HepG2 (cell line): ENCODE measurements at regions not wholly inside any gene's neighbourhood (a gene's known extent, or its start where the extent isn't known, plus 50 kb on each side); places are given as distances from the start of the nearest gene placed in this dataset.

Source experiments
- ATAC-seq: fragments of 200-7000 bp; cut with Tn5 transposase; 3 replicates; pipeline ENCODE4 v1.9.1; 2020; ENCODE audit warnings: mild to moderate bottlenecking, moderate library complexity
- BruUV-seq: library from RNA; stranded (reverse); fragments of 400-500 nt; replicated peaks from 2 replicates; lab custom pipeline; 2021; lab: Mats Ljungman, UMichigan
- CTCF ChIA-PET: fragments of 300-600 bp; formaldehyde crosslinking; extraction: SDS; loops from one replicate; lab custom pipeline; 2021; ENCODE audit warnings: low total read pairs, inconsistent platforms, low intra/inter-chr PET ratio; lab: Yijun Ruan, JAX
- POLR2A ChIA-PET: fragments of 350-600 bp; sonication (Branson Sonifier 250); formaldehyde crosslinking; loops from one replicate; lab custom pipeline; 2020; ENCODE audit warnings: antibody characterized with exemption, inconsistent platforms; lab: Yijun Ruan, JAX
- DNase-seq: peaks from one replicate; pipeline ENCODE4 v3.0.0-alpha.2; 2015; ENCODE audit warnings: low spot score
- FAIRE-seq: peaks from 3 replicates; lab custom pipeline; 2011; peaks lifted over from hg19 to GRCh38; lab: Jason Lieb, UNC
- H2AFZ ChIP-seq: one replicate; pipeline ENCODE4 v1.6.1; 2011; ENCODE audit warnings: low read length, inconsistent platforms
- H3K27ac ChIP-seq: fragments of 300-600 bp; 3 replicates; pipeline ENCODE4 v1.8.0; 2011; ENCODE audit warnings: mixed run types, mild to moderate bottlenecking, mixed read lengths, low read length, inconsistent platforms; ENCODE audit not compliant: insufficient read depth; ENCODE audit errors: extremely low read length
- H3K27me3 ChIP-seq, 2 experiments: fragments of 200-600 bp in 1 of 2; 2 replicates in 1 of 2; 3 replicates in 1 of 2; pipeline versions ENCODE4 v1.6.0 to v1.8.0; 2011; ENCODE audit warnings: low read length in 2 of 2, mild to moderate bottlenecking in 2 of 2, moderate library complexity in 2 of 2, inconsistent platforms in 1 of 2; ENCODE audit not compliant: insufficient read depth in 2 of 2, control insufficient read depth in 1 of 2
- H3K36me3 ChIP-seq, 2 experiments: fragments of 200-600 bp in 1 of 2; replicated peaks in 1 of 2; 2 replicates in 1 of 2; 3 replicates in 1 of 2; pipeline versions ENCODE4 v1.5.1 to v1.8.0; 2011; ENCODE audit warnings: low read length in 2 of 2, inconsistent platforms in 1 of 2; ENCODE audit not compliant: insufficient read depth in 2 of 2, control insufficient read depth in 1 of 2
- H3K4me1 ChIP-seq: 2 replicates; pipeline ENCODE4 v1.5.1; 2012; ENCODE audit warnings: low read length, inconsistent platforms; ENCODE audit not compliant: insufficient read depth
- H3K4me2 ChIP-seq: 2 replicates; pipeline ENCODE4 v1.6.0; 2011; ENCODE audit warnings: low read depth, low read length, inconsistent platforms
- H3K4me3 ChIP-seq, 3 experiments: fragments of 200-600 bp in 1 of 3; sonication (generic), shearing (Covaris generic) in 1 of 3; replicated peaks in 1 of 3; 2 replicates each; pipeline ENCODE4 v1.5.1; 2011 to 2016; ENCODE audit warnings: low read length in 3 of 3, inconsistent platforms in 2 of 3, low read depth in 2 of 3, mild to moderate bottlenecking in 2 of 3, control low read depth in 1 of 3, mixed read lengths in 1 of 3; ENCODE audit not compliant: insufficient read depth in 1 of 3
- H3K79me2 ChIP-seq: one replicate; pipeline ENCODE4 v1.6.1; 2011; ENCODE audit warnings: low read length, inconsistent platforms; ENCODE audit not compliant: insufficient read depth
- H3K9ac ChIP-seq: 2 replicates; pipeline ENCODE4 v1.6.0; 2011; ENCODE audit warnings: mild to moderate bottlenecking, low read depth, low read length, inconsistent platforms; ENCODE audit not compliant: insufficient read depth
- H3K9me3 ChIP-seq: 2 replicates; pipeline ENCODE4 v1.5.1; 2012; ENCODE audit warnings: mild to moderate bottlenecking, low read length
- H4K20me1 ChIP-seq: 2 replicates; pipeline ENCODE4 v1.6.0; 2011; ENCODE audit warnings: inconsistent platforms, mild to moderate bottlenecking, low read length, moderate library complexity; ENCODE audit not compliant: insufficient read depth
- CENPBD1 ChIP-seq: sonication (generic); formaldehyde crosslinking; IDR thresholded peaks from 2 replicates; pipeline ENCODE4 v1.8.0; 2022; ENCODE audit warnings: missing genetic modification reagents, low read depth, mild to moderate bottlenecking, borderline replicate concordance
- DZIP1 ChIP-seq: sonication (generic); formaldehyde crosslinking; IDR thresholded peaks from 2 replicates; pipeline ENCODE4 v1.5.0; 2020; ENCODE audit warnings: mild to moderate bottlenecking, missing genetic modification reagents
- ELF1 ChIP-seq: sonication (generic); formaldehyde crosslinking; IDR thresholded peaks from 2 replicates; pipeline ENCODE4 v1.4.0; 2020; ENCODE audit warnings: missing genetic modification reagents
- MIER2 ChIP-seq: IDR thresholded peaks from 2 replicates; pipeline ENCODE4 v1.6.1; 2016; ENCODE audit warnings: missing biosample characterization, missing genetic modification reagents
- PHF20 ChIP-seq: sonication (generic); formaldehyde crosslinking; IDR thresholded peaks from 2 replicates; pipeline ENCODE4 v1.5.0; 2020; ENCODE audit warnings: mild to moderate bottlenecking, missing genetic modification reagents
- SOX13 ChIP-seq, 3 experiments: fragments of 450-650 bp in 1 of 3; sonication (generic) in 1 of 3; formaldehyde crosslinking in 1 of 3; IDR thresholded peaks in 2 of 3; conservative IDR thresholded peaks in 1 of 3; 2 replicates each; pipeline versions ENCODE4 v1.5.0 to v1.6.1; 2016 to 2020; ENCODE audit warnings: antibody characterized with exemption in 1 of 3, mild to moderate bottlenecking in 1 of 3, missing compliant biosample characterization in 1 of 3, missing genetic modification reagents in 1 of 3, moderate library complexity in 1 of 3
- ZNF234 ChIP-seq: sonication (generic); formaldehyde crosslinking; conservative IDR thresholded peaks from 2 replicates; pipeline ENCODE4 v1.5.1; 2020; ENCODE audit warnings: mild to moderate bottlenecking, missing genetic modification reagents
- ZNF792 ChIP-seq: IDR thresholded peaks from 2 replicates; pipeline ENCODE4 v1.6.1; 2016
- WGBS: methylation state at CpG from one replicate; pipeline ENCODE4 v1.1.6; 2017; ENCODE audit warnings: low lambda C conversion rate; 5-methylcytosine and 5-hydroxymethylcytosine counted together
- in situ Hi-C: cut with HindIII; loops from 2 replicates; pipeline ENCODE4 v1.10.0; 2017; ENCODE audit warnings: low pct_unique_long_range_greater_than_20kb; ENCODE audit not compliant: extremely low pct_ligation_motif_present
- intact Hi-C: fragments of 100-400 bp; cut with micrococcal nuclease; formaldehyde crosslinking; loops from one replicate; pipeline ENCODE4 v1.10.0; 2022; ENCODE audit not compliant: unreplicated experiment
- TF ChIP-seq, protein P1 (sequence below): sonication (generic); formaldehyde crosslinking; IDR thresholded peaks from 2 replicates; pipeline ENCODE4 v1.5.0; 2020; ENCODE audit warnings: mild to moderate bottlenecking, missing genetic modification reagents, moderate library complexity
- TF ChIP-seq, protein P2 (sequence below), 2 experiments: fragments of 450-650 bp in 1 of 2; sonication (generic) in 1 of 2; formaldehyde crosslinking; IDR thresholded peaks; 2 replicates each; pipeline versions ENCODE4 v1.5.0 to v1.8.0; 2020 to 2022; ENCODE audit warnings: mild to moderate bottlenecking in 1 of 2, missing genetic modification reagents in 1 of 2

- TF ChIP-seq, protein P1, sequence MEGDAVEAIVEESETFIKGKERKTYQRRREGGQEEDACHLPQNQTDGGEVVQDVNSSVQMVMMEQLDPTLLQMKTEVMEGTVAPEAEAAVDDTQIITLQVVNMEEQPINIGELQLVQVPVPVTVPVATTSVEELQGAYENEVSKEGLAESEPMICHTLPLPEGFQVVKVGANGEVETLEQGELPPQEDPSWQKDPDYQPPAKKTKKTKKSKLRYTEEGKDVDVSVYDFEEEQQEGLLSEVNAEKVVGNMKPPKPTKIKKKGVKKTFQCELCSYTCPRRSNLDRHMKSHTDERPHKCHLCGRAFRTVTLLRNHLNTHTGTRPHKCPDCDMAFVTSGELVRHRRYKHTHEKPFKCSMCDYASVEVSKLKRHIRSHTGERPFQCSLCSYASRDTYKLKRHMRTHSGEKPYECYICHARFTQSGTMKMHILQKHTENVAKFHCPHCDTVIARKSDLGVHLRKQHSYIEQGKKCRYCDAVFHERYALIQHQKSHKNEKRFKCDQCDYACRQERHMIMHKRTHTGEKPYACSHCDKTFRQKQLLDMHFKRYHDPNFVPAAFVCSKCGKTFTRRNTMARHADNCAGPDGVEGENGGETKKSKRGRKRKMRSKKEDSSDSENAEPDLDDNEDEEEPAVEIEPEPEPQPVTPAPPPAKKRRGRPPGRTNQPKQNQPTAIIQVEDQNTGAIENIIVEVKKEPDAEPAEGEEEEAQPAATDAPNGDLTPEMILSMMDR (CRISPR knock-in tag), result no peak
- no peak for TF ChIP-seq CENPBD1
- no peak for TF ChIP-seq ELF1 (CRISPR knock-in tag)
- TF ChIP-seq MIER2, result no peak
- TF ChIP-seq ZNF234 (CRISPR knock-in tag), result no peak
- TF ChIP-seq SOX13 (IDR thresholded peaks at IDR 0.05), result no peak
- no peak for TF ChIP-seq SOX13 (CRISPR knock-in tag; conservative IDR thresholded peaks at IDR 0.05 in 1 of 2, IDR thresholded peaks at IDR 0.05 in 1 of 2)
- no peak for TF ChIP-seq DZIP1 (CRISPR knock-in tag)
- TF ChIP-seq, protein P2, sequence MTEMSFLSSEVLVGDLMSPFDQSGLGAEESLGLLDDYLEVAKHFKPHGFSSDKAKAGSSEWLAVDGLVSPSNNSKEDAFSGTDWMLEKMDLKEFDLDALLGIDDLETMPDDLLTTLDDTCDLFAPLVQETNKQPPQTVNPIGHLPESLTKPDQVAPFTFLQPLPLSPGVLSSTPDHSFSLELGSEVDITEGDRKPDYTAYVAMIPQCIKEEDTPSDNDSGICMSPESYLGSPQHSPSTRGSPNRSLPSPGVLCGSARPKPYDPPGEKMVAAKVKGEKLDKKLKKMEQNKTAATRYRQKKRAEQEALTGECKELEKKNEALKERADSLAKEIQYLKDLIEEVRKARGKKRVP (CRISPR knock-in tag; IDR thresholded peaks at IDR 0.05), result no peak
- no peak for TF ChIP-seq ZNF792 (CRISPR knock-in tag)
- no peak for TF ChIP-seq PHF20
- ChIA-PET POLR2A (no interaction called here), CTCF (no interaction called here)
- BruUV-seq, result no TSS peak
- no peak overlapping the region for H3K4me3 ChIP-seq
- peaks cover 0 to 32% of the 10 kb centered on the region in 2 experiments; a peak in 4 of 5 replicates for H3K27me3 ChIP-seq
- H3K9me3 ChIP-seq, result no peaks in the 10 kb centered on the region
- no peaks in the 10 kb centered on the region for H3K36me3 ChIP-seq
- no peak overlapping the region for H3K9ac ChIP-seq
- FAIRE-seq (no peak), DNase-seq (no peak), ATAC-seq (no peak)
- no peaks in the 10 kb centered on the region for H4K20me1 ChIP-seq
- intact Hi-C loops, result loop anchor here (10.0 kb wide), 1 partner anchor 177 kb away; no protein-coding TSS in a partner anchor
- H3K79me2 ChIP-seq, result no peaks in the 10 kb centered on the region
- H3K4me1 ChIP-seq, result no peaks in the 10 kb centered on the region; the same call in 1 of the 2 replicates
- no peak overlapping the region for H3K27ac ChIP-seq
- in situ Hi-C loops, result no loop called here
- WGBS, result 50% methylated on average over 13 of the region's 13 CpGs
- no peak overlapping the region for H2AFZ ChIP-seq
- no peak overlapping the region for H3K4me2 ChIP-seq
These were observed 97.6 kb downstream of the MYCN start for GRCh38 chr2:16037808-16038457.
